Activated CD4-positive, CD25-positive, alpha-beta regulatory T cell treated with anti-CD3 and anti-CD28 coated beads, Interleukin-2, amount 50 U/mL, for 24 hours (primary cell): ENCODE measurements at regions not wholly inside any gene's neighbourhood (a gene's known extent, or its start where the extent isn't known, plus 50 kb on each side); places are given as distances from the start of the nearest gene placed in this dataset.

Experiments used
- ATAC-seq, 2 donors: fragments of 150-1000 bp; cut with Tn5 transposase; one replicate each; pipeline ENCODE4 v1.10.0; 2021; ENCODE audit warnings: mild to moderate bottlenecking in 1 of 2, moderate library complexity in 1 of 2

GRCh38 chr7:145644426-145645134 is 472.0 kb upstream of the CNTNAP2 start:
- no peak for ATAC-seq

- ATAC-seq: no peak
Measured at GRCh38 chr7:145643981-145644380, 472.6 kb upstream of the CNTNAP2 start.

GRCh38 chr7:145633513-145633912 is 483.1 kb upstream of the CNTNAP2 start:
- no peak for ATAC-seq

- no peak for ATAC-seq
Measured at GRCh38 chr7:145624618-145625017, 492.0 kb upstream of the CNTNAP2 start.

- no peak for ATAC-seq
Measured at GRCh38 chr7:145605963-145606362, 510.6 kb upstream of the CNTNAP2 start.

GRCh38 chr7:145599376-145599775 is 517.2 kb upstream of the CNTNAP2 start:
- no peak for ATAC-seq

- ATAC-seq: no peak
Measured at GRCh38 chr7:145584401-145584800, 532.2 kb upstream of the CNTNAP2 start.

- ATAC-seq: no peak
Measured at GRCh38 chr7:145582742-145583303, 533.8 kb upstream of the CNTNAP2 start.

GRCh38 chr7:145557805-145558204 is 558.8 kb upstream of the CNTNAP2 start:
- ATAC-seq: no peak

- no peak for ATAC-seq
Measured at GRCh38 chr7:145543242-145543641, 573.4 kb upstream of the CNTNAP2 start.

GRCh38 chr7:145539910-145540309 is 576.7 kb upstream of the CNTNAP2 start:
- no peak for ATAC-seq

GRCh38 chr7:145534301-145534700 is 582.3 kb upstream of the CNTNAP2 start:
- no peak for ATAC-seq

GRCh38 chr7:145520284-145520683 is 596.3 kb upstream of the CNTNAP2 start:
- ATAC-seq: no peak

- no peak for ATAC-seq
Measured at GRCh38 chr7:145511004-145511403, 605.6 kb upstream of the CNTNAP2 start.

GRCh38 chr7:145497911-145498525 is 618.6 kb upstream of the CNTNAP2 start:
- no peak for ATAC-seq

GRCh38 chr7:145490356-145490755 is 626.2 kb upstream of the CNTNAP2 start:
- no peak for ATAC-seq

GRCh38 chr7:145489609-145490008 is 627.0 kb upstream of the CNTNAP2 start:
- ATAC-seq: no peak

- ATAC-seq: no peak
Measured at GRCh38 chr7:145488816-145489215, 627.8 kb upstream of the CNTNAP2 start.

GRCh38 chr7:145481985-145482384 is 634.6 kb upstream of the CNTNAP2 start:
- ATAC-seq: no peak

- ATAC-seq: no peak
Measured at GRCh38 chr7:145478541-145478940, 638.1 kb upstream of the CNTNAP2 start.

GRCh38 chr7:145474009-145474686 is 638.3 kb upstream of the TPK1 start:
- ATAC-seq: no peak

GRCh38 chr7:145471883-145472282 is 636.0 kb upstream of the TPK1 start:
- ATAC-seq: no peak

- ATAC-seq: no peak
Measured at GRCh38 chr7:145464287-145464686, 628.4 kb upstream of the TPK1 start.

GRCh38 chr7:145462463-145462862 is 626.6 kb upstream of the TPK1 start:
- no peak for ATAC-seq
